PFSK-1 (cell line): ENCODE measurements at regions not wholly inside any gene's neighbourhood (a gene's known extent, or its start where the extent isn't known, plus 50 kb on each side); places are given as distances from the start of the nearest gene placed in this dataset.

Experiments
- POLR2AphosphoS5 ChIP-seq: IDR thresholded peaks from 2 replicates; pipeline ENCODE4 v1.6.1; 2012; ENCODE audit warnings: low read depth, mild to moderate bottlenecking, control low read depth, low read length, moderate library complexity
- REST ChIP-seq, 2 experiments: IDR thresholded peaks; 2 replicates each; pipeline versions ENCODE4 v1.6.1 to v1.8.0; 2011 to 2012; ENCODE audit warnings: low read depth in 2 of 2, low read length in 2 of 2, control low read depth in 1 of 2, inconsistent platforms in 1 of 2, mild to moderate bottlenecking in 1 of 2, moderate library complexity in 1 of 2; ENCODE audit not compliant: insufficient read depth in 1 of 2

DNA sequence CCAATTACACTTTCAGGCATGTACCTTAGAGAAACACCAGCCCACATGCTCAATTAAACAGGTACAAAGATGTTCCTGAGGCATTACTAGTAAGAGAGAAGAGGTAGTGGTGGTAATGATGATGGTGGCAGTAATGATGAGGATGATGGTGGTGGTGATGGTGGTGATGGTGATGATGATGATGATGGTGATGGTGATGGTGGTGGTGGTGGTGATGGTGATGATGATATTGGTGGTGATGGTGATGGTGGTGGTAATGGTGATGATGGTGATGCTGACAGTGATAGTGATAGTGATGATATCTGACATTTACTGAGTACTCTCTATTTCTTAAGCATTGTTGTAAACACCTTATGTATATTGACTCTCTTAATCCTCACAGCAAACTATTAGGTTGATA, 318.4 kb downstream of the NSG2 start:
- TF ChIP-seq POLR2AphosphoS5 (no peak), REST (IDR thresholded peaks at IDR 0.05; ENCODE audit: insufficient read depth in 1 of 2, low read depth in 2 of 2, low read length in 2 of 2) (no peak)
